ENCODE measurements at regions not wholly inside any gene's neighbourhood (a gene's known extent, or its start where the extent isn't known, plus 50 kb on each side); places are given as distances from the start of the nearest gene placed in this dataset.
"Not testable (repeated sequence)": the region's sequence is repeated elsewhere in the genome, so short reads cannot be mapped to it uniquely, and the experiment has no call there.

DNA sequence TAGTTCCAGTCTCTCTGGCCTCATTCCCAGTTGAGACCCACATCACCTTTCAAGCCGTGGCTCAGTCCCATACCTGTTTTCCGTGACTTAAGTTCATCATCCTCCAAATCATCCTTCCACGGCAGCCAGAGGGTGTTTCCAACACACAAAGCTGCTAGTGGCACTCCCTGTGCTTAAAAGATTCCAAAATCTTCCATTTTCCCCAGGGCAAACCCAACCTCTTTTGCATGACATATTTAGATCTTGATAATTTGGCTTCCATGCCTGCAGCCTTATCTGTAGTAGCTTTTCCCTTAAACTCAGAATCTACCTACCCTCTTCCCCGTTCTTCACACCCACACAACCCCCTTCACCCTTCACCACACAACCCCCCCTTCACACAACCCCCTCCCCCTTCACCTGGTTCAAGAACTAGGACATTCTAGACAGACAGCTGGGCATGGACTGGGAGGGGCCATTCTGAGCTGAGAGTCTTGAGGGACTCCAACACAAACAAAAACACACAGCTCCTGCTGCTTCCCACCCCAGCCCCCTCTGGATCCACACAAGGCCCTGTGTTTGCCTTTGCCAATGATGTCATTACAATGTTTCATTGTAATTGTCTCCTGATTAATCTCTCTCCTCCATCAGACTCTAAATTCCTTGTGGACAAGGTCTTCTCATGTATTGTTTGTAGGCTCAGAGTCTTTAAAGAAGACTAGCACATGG lies 268.2 kb downstream of the SH3GL2 start:
- no peak for DNase-seq

DNA sequence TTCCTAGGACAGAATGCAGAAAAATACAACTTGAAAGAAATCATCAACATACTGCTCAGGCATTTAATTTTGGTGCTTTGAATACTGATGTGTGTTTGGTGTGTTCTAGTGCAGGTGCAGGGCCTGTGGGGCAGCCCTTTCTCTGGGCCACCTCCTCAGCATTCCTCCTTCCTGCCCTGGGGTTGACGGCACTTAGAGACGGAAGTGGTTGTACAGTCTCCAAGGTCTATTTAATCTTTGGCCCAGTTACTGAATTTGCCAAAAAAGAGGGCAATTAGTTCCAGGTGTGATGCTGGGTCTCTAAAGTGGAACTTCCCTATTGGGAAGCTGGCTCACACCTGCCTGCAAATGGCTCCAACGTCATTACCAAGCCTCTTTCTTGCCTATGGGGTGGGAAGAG lies 269.0 kb downstream of the SH3GL2 start:
- no peak for DNase-seq

DNA sequence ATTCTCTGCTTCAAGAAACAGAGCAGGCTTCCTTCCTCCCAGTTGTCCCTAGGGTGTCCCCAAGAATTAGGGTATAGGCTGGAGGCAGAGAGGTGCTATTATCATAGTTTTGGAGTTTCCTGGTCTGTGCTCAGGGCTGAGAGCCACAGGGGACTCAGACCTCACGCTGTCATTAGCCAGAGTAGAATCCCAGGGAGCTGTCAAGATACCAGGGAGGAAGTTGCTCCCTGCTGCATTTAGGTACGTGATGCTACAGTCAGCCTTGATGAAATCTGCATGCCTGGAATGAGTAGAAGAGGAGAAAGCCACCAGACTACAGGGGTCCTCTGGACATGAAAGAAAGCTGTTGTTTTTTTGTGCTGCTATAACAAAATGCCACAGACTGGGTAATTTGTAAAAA lies 273.2 kb downstream of the SH3GL2 start:
- DNase-seq, result no peak

DNA sequence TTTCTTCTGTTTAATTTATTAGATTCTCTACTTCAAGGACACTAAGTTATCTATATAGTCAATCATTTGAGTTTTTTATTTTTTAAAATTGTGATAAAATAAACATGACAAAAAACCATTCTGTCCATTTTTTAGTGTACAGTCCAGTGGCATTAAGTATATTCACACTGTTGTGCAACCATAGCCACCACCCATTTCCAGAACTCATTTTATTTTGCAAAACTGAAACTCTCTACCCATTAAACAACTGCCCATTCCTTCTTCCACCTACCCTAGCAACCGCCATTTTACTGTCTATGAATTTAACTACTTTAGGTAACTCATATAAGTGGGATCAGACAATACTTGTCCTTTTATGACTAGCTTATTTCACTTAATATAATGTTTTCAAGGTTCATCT lies 275.6 kb downstream of the SH3GL2 start:
- no peak for DNase-seq

DNA sequence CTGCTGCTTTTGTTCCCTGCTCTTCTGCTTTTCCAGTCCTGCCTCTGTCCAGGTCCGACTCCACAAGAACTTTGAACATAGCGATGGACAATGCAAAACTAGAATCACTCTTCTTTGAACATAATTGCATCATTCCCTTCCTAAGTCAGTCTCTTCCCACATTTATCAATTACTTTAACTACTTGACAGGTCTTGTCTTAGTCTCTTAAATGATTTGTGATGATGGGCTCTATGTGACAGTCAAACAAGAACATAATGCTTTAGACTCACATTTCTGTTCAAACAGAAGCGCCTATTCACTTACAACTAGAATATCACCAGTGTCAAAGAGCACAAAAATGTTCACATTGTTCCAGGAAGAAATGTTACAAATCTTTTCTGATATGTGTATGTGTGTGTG lies 278.1 kb downstream of the SH3GL2 start:
- no peak for DNase-seq

DNA sequence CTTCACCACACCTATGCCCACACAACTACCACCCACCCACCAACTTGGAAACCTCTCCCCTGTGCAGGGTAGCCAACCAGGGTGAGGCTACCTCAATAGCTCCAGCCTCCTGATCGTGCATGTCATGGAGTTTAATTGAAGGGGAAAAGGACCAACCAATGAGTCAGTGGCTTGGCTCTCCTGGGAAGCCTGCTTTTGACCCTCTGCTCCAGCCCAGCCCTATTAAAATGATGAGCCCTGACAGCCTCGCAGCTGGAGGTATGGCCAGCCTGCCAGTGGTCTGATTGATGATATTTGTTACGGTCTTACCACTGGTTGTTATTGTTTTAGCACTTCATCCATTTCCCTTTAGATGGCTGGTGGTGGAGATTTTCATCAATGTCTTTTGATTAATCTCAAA lies 280.4 kb downstream of the SH3GL2 start:
- DNase-seq, result no peak

DNA sequence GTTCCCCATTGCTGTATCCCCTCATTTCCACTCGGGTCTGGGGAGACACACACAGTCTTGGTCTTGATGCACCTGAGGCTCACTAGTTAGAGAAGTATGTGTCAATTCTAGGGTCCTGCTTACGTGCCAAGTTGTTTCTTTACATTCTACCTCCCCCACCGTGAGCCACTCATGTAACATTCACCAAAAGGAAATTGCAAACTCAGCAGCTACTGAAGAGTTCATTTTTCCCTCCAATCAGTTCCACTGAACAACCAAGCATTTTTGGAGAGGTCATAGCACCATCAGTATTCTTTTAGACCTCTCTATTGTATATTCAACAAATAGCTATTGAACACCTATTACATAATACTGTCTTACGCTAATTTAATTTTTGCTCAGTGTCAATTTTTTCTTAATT lies 281.1 kb downstream of the SH3GL2 start:
- DNase-seq, result no peak

DNA sequence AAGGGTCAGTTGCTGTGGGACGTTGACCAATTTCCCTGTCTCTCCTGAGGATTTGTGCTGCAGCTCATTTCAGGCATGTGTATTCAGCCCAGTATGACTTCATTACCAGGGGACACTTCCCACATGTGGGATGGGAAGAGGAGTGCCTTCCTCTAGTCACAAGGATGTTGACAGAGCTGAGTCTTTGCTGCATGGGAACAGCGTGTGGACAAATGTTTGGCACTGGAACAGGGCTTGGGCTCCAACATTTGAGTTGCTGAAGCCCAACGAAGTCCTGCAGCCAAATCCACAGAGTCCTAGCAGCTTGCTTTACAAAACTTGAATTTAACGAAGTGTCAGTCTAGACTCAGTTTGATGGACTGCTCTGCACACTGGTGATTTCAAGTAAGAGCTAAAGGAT lies 283.2 kb downstream of the SH3GL2 start:
- no peak for DNase-seq

DNA sequence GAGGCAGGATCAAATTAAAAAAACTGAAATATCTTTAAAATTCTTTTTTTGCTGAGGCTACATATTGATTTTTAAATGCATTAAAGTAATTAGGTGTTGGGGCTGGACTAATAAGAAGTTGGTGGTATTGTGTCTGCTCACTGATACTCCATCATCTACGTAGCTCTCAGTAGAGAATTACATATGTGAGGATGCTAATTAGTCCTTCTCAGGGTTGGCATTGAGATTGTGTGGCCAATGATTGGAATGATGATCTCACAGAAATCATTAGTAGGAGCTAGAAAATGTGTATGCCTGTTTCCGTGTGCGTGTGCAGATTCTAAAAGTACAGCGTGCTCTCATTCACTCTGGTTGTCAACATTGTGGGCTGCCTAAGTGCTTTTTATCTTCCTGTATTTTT lies 283.8 kb downstream of the SH3GL2 start:
- no peak for DNase-seq

DNA sequence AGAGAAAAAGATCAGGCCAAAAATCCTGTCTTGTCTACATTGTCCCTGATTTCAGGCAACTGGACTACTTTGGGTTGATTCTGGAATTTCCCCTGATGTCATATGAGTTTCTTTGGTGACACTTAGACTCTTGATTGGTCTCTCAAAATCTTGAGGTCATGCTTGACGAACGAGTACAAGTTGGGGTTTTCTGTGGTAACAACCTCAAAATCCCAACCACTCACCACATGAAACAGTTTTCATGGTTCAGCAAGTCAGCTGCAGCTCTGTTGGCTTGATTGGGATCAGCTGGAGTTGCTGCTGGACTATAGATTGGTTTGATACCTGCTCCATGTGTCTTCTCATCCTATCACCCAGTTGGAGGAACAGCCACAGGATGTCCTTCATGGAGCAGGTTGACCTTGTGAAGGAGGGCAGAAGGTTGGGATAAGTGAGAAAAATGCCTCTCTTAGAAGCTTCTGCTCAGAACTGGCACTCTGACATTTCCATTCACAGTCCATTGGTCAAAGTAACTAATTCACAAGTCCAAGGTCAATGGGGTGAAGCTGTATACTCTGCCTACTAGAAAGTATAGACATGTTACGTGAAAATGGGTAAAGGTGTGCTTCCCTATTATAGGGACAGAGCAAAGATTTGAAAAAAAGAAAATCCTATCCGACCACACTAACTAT lies 284.5 kb downstream of the SH3GL2 start:
- DNase-seq, result no peak

DNA sequence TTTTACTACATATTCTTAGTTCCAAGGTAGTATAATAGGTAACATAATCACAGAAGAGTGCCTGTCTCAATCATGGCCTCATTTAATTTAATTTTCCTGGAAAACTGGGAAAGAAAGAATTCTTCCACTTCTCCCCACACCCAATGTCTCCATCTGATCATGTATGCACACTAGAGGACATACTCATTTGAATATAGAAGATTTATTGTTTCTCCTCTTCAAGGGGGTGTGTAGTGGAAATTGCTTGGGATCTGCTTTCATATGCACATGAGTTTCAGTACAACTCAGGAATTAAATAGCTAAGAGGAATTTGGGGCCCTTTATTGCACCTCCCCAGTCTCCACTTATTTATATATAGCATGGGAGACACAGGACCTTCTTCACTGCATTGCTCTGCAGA lies 285.1 kb downstream of the SH3GL2 start:
- DNase-seq, result no peak

DNA sequence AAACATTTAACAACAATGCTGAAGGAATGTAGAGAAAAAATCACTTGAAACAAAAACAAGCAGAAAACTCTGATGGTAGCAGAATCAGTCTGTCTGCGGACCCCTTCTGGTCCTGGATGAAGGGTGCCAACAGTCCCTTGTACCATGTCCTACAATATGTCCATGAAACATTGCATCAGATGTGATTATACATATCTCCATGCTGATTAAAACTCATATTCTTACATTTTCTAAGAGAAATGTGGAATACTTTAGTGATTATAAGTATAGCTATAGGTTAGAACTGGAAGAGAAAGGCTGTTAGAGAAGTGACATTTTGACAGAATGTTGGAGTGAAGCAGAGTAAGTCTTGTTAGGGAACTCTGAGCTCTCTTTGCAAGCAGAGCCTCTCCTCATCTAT lies 286.1 kb downstream of the SH3GL2 start:
- no peak for DNase-seq

DNA sequence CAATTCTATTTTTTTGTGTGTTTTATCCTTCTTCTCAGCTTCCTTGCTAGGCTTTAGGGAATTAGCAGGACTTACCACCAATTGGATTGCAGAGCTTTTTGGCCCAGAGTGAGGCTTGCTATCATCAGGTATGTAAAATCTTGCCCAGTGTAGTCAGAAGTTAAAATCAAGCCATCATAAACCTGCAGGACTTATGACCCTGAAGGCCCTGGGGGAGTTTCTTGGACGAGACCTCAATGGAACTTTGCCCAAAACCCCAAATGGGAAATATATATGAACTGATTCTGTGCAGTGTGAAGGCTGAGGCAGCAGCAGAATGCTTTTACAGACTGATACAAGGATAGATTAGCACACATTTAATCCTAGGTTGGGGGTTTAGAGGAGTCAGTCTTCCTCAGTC lies 287.0 kb downstream of the SH3GL2 start:
- DNase-seq, result no peak

DNA sequence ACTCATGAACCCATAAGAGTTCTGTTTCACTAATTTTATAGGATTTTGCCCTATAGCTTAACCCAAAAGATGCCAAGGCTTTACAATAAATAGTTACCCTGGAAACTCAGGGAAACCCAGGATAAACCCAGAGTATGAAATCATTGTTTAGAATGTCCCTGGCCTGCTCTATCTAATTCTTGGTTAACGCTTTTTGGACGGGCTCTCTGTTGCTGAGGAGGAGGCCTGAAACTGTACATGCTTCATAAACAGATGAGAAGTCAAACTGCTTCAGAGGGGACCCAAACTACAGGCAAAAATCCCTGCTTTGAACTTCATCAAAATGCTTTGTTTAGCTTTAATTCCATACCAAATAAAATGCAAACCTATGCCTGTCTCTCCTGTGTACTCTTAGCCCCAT lies 291.9 kb downstream of the SH3GL2 start:
- no peak for DNase-seq

DNA sequence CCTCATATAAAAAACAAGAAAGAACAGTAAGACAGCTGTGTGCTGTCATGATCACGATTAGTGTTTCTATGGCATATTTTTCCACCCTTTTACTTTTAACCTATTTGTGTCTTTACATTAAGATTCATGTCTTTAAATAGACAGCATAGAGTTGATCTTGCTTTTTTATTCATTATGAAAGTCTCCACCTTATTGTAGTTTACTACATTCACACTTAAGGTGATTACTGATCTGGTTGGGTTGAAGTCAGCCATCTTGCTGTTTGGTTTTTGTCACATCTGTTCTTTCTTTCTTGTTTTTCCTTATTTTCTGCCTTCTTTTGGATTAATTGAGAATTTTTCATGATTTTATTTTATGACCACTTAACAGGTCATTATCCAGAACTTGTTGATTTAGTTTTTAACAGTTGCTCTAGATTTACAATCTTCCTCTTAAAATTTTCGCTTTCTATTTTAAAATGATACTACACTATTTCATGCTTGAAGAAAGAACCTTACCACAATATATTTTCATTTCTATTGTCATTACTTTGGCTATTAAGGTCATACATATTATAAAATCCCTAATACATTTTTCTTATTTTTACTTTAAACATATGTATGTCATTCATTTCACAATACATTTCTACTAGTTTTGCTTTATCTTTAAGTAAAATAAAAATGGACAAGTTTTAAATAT lies 292.5 kb downstream of the SH3GL2 start:
- no peak for DNase-seq

DNA sequence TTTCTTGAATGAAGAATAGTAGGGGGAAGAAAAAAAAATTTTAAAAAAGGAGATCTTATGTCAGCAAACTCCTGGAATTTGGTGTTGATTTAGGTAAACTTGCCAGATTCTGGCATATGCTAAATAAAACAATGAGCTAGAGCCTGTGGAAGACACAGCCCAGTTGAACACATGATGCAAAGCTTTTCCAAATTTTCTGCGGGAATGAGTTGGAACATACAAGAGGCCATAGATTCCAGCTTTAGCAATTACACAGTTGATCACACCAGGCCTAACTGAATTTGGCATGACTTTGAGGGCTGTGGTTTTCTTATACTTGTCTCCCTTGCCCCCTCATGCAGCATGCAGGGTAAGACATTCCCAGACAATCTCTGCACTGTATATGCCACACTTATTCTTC lies 297.0 kb downstream of the SH3GL2 start:
- no peak for DNase-seq

DNA sequence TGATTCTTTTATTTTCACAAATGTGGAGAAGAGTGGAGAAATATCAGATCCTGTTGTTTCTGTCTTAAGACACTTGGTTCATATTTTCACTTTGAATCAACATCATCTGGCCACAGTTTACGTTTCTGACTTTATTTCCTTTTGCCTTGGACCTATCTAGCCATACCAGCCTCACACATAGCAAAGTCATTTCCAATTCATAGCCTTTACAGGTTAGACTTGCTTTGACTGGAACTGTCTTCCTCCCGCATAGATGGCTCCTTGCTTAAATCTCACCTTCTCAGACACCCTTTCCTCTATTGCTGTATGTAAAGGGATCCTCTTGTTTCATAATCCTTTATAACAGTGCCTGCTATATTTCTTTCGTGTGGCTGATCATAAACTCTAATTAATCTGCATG lies 297.8 kb downstream of the SH3GL2 start:
- DNase-seq, result no peak

DNA sequence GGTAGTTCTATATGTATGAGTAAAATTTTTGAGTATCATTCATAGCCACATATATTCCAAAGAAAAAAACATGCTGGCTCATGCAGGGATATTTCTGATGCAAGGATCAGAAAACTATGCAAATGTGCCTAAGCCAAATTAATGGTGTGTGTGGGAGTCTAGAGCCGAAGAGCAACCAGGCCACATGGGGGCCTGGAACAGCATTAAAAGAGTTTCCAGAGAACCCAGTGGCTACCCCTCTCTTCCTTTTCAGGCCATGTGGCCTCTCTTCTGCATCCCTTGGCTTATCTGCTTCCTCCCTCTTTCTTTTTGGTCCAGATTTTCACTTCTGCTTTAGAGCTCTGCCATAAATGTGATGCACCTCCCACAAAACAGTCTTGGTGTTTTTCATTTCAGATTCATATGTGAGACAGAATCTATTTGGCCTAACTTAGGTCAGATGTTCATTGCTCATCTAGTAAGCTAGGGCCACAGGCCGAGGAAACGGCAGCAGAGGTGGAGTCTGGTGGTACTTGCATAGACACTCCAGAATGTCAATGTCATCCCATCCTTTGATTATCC lies 300.0 kb downstream of the SH3GL2 start:
- DNase-seq, result no peak

DNA sequence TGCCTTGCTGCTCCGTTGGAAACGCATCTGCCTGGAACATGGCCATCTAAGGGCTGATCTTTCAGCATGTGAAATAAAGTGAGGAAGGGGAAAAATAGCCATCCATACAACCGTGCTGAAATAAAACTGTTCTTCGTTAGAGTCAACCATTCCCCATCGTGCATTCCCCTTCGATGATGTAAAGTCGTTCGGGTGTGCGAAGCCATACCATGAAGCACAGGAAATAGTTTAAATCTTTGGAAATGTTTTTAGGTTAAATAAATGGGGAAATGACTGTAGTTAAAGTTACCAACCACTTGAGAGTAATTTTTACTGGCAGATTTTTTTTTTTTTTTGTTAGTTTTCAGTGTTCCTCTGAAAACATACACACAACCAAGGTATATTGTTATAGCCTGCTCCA lies 302.5 kb downstream of the SH3GL2 start:
- DNase-seq, result no peak

DNA sequence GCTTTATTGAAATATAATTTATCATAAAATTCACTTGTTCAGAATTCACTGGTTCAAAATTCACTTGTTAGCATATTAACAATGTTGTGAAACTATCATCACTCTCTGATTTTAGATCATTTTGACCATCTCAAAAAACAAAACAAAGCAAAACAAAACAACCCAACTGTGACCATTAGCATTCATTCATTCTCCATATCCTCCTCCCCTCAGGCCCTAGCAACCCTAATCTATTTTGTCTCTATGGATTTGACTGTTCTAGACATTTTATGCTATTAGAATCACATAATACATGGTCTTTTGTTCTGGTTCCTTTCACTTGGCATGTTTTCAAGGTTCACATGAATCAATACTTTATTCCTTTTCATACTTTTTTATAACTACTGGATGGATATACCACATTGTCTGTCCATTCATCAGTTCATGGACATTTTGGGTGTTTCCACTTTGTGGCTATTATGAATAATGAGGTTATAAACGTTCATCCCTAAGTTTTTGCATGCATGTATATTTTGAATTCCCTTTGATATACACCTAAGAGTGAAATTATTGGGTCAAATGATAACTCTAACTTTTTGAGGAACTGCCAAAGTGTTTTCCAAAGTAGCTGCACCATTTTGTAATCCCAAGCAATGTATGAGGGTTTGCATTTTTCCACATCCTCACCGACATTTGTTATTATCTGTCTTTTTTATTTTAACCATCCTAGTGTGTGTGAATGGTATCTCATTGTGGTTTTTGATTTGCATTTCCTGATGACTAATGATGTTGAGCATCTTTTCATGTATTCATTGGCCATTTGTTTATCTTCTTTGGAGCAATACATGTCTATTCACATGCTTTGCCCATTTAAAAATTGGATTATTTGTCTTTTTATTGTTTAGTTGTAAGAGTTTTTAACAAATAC lies 304.1 kb downstream of the SH3GL2 start:
- DNase-seq, result no peak

DNA sequence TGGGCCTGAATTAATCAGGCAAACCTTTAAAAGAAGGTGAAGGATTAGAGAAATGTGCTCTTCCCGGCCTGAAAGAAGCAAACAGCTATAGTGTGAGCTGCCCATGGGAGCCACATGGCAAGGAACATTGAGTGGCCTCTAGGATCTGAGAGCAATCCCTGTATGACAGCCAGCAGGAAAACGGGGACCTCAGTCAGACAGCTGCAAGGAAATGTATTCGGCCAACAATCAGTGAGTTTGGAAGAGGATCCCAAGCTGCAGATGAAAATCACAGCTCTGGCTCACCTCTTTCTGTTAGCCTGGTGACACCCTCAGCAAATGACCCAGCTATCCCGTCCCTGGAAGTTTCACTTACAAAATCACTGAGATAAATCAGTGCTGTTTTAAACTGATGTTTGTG lies 309.2 kb downstream of the SH3GL2 start:
- DNase-seq, result no peak

DNA sequence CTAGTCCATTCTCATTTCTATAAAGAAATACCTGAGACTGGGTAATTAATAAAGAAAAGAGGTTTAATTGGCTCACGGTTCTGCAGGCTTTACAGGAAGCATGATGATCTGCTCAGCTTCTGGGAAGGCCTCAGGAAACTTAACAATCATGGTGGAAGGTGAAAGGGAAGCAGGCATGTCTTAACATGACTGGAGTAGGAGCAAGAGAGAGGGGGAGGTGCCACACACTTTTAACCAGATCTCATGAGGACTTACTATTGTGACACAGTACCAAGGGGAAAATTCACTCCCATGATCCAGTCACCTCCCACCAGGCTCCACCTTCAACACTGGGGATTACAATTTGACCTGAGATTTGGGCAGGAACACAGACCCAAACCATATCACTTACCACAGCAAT lies 310.1 kb downstream of the SH3GL2 start:
- not testable (repeated sequence) for DNase-seq

Data from NCI-H524 treated with DMSO at 0.1 percent for 48 hours (cell line).